ENCODE measurements at regions not wholly inside any gene's neighbourhood (a gene's known extent, or its start where the extent isn't known, plus 50 kb on each side); places are given as distances from the start of the nearest gene placed in this dataset.
"Not testable (repeated sequence)": the region's sequence is repeated elsewhere in the genome, so short reads cannot be mapped to it uniquely, and the experiment has no call there.

DNA sequence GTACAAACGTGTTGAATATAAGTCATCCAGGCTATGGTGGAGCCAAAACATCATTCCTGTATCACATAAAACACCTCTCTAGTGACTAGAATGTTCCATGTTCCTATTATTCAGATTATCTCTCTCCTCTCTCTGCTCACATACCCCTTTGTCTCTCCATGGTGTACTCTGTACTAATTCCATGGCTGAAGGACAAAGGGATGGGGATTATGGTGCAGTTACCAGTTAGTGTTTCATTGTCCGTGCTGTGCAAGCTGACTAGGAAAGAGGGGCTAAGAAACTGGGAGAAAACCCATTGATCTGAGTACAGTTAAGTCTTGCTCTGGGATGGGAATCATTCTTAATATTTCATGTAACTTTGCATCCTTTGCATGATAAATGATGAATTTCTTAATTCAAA is 397.4 kb upstream of the NOX3 start:
- no peak for DNase-seq (ENCODE audit: low read depth)

- no peak for DNase-seq (ENCODE audit: low read depth)
These were observed 394.8 kb upstream of the NOX3 start for GRCh38 chr6:155850408-155850841.

GRCh38 chr6:155847711-155848110 is 392.1 kb upstream of the NOX3 start:
- DNase-seq (ENCODE audit: low read depth), result no peak

DNA sequence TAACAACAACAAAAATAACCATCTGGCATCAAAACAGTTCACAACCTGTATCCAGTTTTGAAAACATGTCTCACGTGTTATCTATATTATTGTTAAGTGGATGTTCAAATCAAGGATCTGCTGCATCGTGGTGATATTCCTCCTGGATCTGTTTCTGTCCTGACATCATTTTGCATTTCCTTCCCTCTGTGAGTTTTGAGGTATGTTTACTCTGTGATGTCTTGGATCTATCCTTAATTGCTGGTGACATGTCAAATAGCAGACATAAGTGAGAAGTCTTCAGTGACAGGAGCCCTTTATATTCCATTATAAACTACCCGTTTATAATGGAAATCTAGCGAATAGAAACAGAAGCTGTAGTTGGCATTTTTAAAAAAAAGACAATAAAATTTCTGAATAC is 381.8 kb upstream of the NOX3 start:
- DNase-seq (ENCODE audit: low read depth), result no peak

DNA sequence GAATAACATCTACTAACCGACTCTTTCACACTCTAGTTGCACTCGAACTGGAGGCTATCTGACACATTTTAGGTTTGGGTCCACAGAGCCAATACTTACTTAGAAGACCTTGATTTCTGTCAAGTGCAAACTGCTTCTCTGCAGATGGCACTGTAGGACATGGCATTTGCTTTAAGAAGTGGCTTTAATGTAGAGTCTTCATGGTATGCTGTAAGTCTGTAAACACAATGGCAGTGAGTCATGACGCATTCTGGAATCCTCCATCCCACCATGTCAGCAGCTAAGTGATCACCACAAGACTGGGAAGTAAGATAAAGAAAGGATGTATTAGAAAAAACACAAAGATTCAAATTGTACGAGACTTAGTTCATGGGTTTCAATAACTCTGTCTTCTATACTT is 377.0 kb upstream of the NOX3 start:
- peak; percentile 61 for DNase-seq (ENCODE audit: low read depth)

GRCh38 chr6:155830531-155830930 is 374.9 kb upstream of the NOX3 start:
- no peak for DNase-seq (ENCODE audit: low read depth)

GRCh38 chr6:155829646-155830045 is 374.0 kb upstream of the NOX3 start:
- no peak for DNase-seq (ENCODE audit: low read depth)

- no peak for DNase-seq (ENCODE audit: low read depth)
These were observed 373.4 kb upstream of the NOX3 start for GRCh38 chr6:155828989-155829388.

DNA sequence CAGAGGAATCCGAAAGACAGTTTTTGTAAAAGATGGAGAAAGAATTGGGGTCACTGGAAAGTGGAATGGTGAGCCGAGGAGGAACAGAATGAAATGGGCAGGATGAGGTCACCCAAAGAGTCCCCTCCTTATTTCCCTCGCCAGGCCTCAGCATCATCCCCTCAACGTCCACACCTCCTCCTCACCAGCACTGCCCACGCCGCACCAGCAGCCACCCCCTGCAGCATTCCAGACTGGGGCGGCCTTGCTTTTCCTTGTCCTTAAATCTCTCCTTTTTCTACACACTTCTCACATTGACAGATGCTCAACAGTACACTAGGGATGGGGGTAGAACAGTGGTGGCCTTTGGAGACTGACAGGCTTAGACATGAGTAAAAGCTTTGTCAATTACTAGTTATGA is 363.1 kb upstream of the NOX3 start:
- DNase-seq (ENCODE audit: low read depth), result no peak

DNA sequence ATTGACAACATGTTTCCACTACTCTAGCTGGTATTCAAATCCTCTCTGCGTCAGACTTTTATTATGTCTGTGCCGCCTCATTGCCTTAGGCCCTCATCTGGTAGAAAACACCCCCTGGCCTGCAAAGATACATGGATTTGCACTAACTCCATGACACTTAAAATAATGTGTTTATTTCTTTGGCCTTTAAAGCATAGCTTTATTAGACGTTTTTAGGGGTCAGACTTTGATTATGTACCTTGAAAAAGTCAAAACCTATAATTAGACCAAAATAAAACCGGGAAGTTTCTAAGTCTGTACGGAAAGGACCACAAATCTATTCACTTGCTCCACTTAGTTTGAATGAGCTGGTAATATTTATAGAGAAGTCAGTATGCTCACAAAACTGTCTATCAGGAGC is 357.9 kb upstream of the NOX3 start:
- no peak for DNase-seq (ENCODE audit: low read depth)

DNA sequence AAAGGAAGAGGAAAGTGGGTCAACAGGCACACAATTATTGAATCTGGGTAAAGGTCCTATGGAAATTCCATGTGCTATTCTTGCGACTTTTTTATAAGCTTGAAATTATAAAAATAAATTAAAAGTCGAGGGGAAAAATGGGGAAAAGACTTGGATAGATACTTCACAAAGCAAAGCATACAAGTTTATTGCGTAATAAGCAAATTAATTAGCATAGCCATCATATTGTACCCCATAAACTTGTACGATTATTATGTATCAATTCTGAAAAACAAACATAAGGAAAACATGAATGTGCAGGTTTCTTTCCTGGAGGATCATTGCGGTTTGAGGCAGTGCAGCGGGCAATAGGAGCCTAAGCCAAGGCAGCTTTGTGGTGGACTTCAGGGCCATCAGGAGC is 351.6 kb upstream of the NOX3 start:
- no peak for DNase-seq (ENCODE audit: low read depth)

- no peak for DNase-seq (ENCODE audit: low read depth)
These were observed 345.4 kb upstream of the NOX3 start for GRCh38 chr6:155801046-155801445.

GRCh38 chr6:155798876-155799275 is 343.2 kb upstream of the NOX3 start:
- DNase-seq (ENCODE audit: low read depth), result not testable (repeated sequence)

DNA sequence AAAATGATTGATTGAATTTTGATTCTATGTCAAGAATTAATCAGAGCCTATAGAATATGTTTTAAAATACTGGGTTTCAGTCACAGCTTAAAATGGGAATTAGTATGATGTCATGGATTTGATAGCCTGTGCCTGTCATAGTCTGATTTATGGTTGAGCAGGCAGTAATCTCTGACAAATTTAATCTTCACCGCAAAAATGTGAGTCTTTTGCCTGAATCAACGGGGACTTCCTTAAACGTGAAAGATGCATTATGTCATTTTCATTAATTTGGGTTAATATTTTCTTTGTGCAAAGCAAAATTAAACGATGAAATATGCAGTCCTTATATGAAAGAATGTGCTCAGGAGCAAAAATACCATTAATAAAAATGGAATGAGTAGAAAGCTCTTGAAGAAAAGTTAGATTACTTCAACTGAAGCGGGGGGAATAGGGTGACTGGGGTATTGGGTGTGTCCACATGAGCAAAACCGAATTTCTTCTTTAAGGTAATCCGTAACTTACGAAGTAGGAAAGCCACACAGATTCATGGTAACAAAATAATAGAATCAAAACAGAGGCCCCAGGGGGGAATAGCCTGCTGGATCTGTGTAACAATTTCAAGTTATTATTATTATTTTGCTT is 339.6 kb upstream of the NOX3 start:
- no peak for DNase-seq (ENCODE audit: low read depth)

DNA sequence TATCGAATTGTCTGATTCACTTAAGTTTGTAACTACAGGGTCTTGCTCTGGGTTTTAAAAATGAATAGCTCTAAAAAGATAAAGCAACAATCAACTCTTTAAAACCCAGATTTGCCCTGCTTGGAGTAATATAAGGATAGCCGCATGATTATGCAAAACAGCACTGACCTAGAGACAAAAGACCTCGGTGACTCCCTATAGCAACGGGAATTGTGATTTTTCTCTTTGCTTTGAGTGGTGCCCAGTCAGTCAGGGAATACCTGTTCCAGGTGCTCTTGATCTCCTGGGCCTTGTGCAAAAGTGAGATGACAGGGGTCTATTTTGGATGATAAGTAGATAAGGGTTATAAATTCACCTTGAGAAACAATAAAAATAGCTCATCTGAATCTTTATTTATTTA is 336.3 kb upstream of the NOX3 start:
- no peak for DNase-seq (ENCODE audit: low read depth)

DNA sequence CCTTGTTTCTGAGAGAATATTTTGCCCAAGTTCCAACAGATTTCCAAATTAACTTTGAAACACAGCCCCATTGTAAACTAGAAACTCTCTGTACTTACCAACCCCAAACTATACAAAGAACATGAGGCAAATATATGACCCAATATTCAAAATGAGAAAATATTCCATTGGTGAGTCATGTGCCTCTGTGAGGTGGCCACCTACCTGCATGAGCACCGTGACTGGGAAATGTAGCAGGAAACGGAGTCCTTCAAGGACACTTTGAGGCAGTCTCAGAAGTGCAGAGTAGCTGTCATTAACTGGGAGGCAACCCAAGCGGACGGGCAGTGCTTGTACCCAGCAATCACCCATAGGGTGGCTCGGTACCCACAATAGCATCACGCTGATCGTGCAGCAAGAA is 335.5 kb upstream of the NOX3 start:
- no peak for DNase-seq (ENCODE audit: low read depth)

GRCh38 chr6:155787168-155787567 is 331.5 kb upstream of the NOX3 start:
- no peak for DNase-seq (ENCODE audit: low read depth)

- DNase-seq (ENCODE audit: low read depth), result no peak
These were observed 330.9 kb upstream of the NOX3 start for GRCh38 chr6:155786528-155786927.

DNA sequence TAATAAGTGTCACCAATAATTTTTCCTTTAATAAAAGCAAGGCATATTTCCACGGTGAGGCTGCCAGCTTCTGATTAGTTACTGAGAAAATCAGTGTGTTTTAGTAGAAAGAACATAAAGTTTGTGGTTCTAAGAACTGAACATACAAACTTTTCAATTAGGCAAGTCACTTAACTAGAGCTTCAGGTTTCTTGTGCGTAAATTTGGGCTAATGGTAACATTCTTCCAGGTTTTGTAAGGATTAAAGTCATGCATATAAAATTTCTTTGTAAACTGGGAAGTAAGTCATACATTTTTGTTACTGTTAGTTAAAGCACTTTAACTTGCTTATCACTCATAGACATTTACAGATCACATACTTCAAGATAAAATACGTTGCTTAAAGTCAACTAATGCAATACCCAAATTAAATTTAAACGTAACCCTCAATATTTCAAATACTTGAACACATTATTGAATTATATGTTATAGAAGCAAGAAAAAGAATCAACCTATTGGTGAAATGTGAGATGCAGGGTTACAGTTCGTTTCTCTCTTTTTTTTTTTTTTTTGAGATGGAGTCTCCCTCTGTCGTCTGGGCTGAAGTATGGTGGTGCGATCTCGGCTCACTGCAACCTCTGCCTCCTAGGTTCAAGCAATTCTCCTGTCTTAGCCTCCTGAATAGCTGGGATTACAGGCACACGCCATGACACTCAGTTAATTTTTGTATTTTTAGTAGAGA is 327.3 kb upstream of the NOX3 start:
- DNase-seq (ENCODE audit: low read depth), result peak; percentile 51

DNA sequence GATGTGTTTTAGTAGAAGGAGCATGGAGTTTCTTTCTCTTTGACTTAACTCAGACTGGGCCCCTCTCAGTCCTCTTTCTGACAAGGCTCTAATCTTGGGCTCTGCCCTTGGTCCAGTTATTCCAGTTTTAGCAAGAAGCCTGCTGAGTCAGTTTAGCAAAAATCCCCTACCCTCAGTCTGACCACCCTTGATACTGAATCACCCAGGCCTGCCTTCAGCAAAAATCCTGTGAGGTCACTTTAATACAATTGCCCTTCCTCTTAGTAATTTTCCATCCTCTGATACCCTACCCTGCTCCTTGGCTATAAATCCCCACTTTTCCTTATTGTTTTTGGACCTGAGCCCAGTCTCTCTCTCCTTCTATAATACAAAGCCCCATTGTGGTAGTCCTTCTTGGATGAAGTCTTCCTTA is 326.7 kb upstream of the NOX3 start:
- peak; percentile 44 for DNase-seq (ENCODE audit: low read depth)

DNA sequence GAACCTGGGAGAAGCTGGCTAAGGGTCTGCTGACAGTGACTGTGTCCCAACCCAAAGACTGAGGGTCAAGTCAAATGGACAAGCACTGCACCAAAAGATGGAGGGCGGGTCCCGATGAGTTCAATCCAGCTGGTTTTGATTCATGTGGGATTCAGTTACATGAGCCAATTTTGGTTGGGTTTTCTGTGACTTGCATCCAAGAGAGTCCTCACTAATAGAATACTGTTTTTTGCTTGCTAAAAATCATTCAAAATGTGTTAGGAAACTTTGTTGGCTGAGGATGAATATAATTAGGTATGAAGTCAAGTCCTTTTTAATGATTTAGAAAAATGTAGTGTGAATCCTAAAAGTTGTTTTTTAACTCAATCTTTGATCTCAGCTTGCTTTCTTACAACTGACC is 323.8 kb upstream of the NOX3 start:
- DNase-seq (ENCODE audit: low read depth), result no peak

DNA sequence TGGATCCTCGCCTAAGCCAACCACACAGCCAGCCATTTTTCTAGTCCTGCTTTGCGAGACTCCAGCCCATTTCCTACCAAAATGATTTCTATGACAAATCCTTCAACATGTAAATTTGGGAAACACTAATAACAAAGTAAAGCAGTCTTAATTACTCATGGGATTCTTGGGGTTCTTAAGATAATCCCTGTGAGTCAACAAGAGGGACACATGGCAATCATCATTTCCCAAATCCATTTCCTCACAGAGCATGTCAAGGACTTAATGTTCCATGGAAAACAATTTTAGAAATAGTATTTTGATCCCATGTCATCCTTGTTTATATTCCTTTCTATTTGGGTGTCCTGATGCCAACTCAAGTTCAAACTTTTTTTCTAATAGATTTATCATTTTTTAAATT is 322.7 kb upstream of the NOX3 start:
- no peak for DNase-seq (ENCODE audit: low read depth)

DNA sequence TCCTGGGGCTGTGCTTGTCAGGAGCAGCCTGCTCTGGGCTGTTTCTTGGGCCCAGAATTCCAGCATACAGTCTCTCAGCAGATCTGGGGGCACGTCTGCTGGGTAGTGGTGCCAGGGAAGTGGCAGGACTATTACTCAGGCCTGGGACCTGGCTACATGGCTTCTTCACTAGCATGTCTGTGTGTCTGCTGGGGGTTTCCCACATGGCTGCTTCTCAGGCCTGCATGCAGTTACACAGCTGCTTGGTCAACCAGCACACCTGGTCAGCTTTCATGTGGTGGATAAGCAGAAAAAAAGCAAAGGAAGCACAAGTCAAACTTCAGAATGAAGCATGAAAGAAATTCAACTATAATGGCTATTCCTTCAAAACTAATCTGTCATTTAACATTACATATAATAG is 316.2 kb upstream of the NOX3 start:
- DNase-seq (ENCODE audit: low read depth), result no peak

DNA sequence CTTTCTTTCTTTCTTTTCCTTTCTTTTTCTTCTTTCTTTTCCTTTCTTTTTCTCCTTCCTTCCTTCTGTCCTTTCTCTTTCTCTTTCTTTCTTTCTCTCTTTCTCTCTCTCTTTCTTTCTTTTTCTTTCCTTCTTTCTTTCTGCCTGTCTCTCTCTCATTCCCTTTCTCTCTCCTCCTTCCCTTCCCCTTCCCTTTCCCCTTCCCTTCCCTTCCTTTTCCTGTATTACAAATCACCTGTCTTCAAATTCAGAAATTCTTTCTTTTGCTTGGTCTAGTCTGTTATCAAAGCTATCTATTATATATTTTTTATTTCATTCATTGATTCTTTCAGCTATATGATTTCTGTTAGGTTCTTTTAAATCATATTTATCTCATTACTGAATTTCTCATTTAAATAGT is 315.2 kb upstream of the NOX3 start:
- DNase-seq (ENCODE audit: low read depth), result no peak
